COLO829 (cell line): ENCODE measurements at regions not wholly inside any gene's neighbourhood (a gene's known extent, or its start where the extent isn't known, plus 50 kb on each side); places are given as distances from the start of the nearest gene placed in this dataset.
A peak's percentile ranks its signal among the peaks of the same experiment; 100 is the strongest.

ENCODE experiments used
- DNase-seq: peaks from one replicate; pipeline ENCODE4 v3.0.0; 2012; ENCODE audit warnings: low spot score

GRCh38 chr14:87879389-87879788 lies 113.6 kb downstream of the GALC start:
- DNase-seq = no peak

DNA sequence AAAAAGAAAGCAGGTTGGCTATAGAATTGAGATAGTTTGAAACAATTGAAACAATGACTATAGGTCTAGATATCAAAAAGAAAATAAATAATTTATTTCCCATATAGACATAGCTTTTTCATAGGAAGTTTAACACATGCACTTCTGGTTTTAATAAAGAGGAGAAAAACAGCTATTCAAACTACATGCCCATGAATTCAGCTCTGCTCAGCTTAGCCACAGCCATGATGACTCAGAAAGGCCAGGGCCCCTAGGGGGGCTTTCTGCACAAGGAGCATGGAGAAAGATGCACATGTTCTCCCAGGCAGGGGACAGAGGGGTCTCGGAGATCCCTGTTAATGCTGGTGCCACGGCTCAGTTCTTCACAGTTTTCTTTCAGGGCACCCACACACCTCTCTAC lies 114.0 kb downstream of the GALC start:
- no peak for DNase-seq

DNA sequence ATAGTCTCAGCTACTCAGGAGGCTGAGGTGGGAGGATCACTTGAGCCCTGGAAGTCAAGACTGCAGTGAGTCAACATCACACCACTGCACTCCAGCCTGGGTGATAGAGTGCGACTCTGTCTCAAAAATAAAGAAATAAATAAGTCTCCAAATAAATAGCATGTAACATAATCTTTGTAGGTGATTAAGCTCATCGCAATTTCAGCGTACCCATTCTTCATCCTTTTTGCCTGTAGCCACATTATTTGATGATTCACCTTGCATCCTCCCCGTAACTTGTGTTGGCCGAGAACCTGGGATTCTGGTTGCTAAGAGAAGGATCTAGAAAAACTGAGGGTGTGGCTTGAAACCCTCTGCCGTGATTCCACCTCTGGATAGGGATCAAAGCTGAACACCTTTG lies 115.1 kb downstream of the GALC start:
- DNase-seq = no peak

DNA sequence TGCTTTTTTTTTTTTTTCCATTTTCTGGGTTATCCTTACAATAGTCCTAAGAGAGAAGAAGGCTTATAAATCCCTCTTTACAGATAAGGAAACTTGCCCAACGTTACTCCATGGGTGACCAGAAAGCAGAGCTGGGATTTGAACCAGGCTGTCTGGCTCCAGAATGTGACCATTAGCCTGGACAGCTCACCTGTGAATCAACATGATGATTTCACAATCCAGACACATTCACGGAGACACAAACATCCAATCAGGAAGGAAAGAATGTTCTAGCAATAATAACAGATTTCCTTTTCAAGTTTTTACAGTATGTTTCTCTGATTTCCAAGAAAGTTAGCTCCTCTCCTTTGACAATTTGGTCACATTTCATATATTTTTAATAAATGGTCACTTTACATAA lies 118.3 kb downstream of the GALC start:
- no peak for DNase-seq

GRCh38 chr14:87873741-87874140 lies 119.2 kb downstream of the GALC start:
- no peak for DNase-seq

DNA sequence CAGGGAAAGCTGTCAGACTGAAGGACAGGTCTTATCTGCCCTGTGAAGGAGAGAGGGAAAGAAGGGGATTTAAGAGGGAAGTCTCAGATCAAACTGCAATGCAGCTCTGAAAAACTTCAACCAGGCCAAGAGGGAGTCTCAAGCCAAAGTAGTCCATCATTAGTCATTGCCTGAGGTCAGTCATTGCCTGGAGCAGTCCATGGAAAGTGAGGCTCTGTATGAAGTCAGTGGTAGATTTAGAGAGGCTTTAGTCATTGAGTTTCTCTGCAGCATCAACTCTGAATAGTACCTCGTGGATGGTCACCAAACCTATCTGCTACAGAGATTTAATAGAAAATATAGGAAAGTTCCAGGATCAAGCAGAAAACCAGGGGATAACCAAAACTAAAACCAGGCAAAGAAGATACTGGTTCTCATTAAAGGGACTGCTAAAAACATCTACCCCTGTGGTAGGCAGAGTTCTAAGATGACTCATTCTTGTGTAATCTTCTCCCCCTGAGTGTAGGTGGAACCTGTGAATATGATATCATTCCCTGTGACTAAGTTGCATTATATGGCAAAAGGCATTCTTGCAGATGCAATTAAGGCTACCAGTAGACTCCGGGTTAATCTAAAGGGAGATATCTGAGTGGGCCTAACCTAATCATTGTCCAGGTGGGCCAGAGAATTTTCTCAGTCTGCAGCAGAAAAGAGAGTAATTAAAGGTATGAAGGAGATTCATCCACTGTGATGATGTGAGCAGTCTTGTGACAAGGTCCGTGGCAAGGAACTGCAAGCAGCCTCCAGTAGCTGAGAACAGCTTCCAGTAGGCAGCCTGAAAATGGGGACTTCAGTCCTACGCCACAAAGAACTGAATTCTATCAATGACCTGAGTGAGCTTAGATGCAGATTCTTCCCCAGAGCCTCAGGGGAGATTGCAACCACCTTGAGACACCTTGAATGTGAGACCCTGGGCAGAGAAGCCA lies 123.1 kb downstream of the GALC start:
- peak; percentile 54 for DNase-seq

GRCh38 chr14:87868920-87869319 lies 124.1 kb downstream of the GALC start:
- DNase-seq = peak; percentile 56

DNA sequence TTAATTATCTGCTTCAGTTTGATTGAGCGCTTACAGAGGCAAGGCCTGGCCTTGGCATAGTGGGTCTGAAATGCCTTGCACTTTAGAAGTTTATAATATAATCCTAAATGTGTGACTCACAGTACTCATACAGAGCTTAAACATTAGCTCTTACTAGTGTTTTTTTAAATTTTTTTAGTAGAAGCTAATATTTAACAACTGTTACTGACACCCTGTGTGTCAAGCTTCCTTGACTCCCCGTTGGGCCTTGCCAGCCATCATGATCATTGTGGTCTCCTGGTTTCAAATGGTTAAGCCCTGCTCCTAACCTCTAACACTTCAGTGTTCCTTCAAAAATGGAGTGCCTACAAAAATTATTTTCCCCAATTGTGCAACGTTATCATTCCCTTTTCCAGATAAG lies 126.9 kb downstream of the GALC start:
- no peak for DNase-seq

GRCh38 chr14:87864356-87865270 lies 128.4 kb downstream of the GALC start:
- peak; percentile 55 for DNase-seq

GRCh38 chr14:87863047-87863446 lies 129.9 kb downstream of the GALC start:
- no peak for DNase-seq

DNA sequence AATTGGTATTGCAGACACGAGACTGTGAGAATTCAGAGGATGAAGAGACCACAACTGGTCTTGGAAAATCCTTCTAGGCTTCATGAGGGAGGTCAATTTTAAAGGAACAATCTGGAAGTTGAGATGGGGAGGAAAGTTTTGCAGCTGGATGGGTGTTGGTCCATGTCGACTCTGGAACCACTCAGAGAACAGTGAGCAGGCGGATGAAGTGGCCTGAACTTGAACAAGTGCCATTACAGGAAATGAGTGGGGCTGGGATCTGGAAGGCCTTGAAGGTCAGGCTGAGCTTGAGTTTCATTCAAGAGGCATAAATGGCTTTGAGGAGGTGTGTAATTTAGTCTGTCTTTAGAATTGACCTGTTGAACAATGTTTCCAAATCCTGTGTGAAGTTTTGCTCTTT lies 140.9 kb downstream of the GALC start:
- no peak for DNase-seq

DNA sequence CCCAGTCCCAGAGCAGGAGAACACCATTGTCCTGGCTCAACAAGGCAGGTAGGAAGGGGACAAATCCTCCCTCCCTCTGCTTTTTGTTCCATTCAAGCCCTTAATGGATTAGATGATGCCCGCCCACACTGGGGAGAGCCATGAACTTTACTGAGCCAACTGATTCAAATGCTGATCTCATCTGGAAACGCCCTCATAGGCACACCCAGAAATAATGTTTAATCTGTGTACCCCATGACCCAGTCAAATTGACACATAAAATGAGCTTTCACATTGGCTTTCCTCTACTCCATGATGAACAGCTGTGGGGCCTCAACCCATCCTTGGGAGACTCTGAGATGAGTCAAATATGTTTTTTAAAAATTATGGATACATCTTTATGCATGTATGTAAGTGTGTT lies 141.8 kb downstream of the GALC start:
- no peak for DNase-seq

GRCh38 chr14:87847216-87847755 lies 145.7 kb downstream of the GALC start:
- DNase-seq = no peak

GRCh38 chr14:87840906-87841305 lies 152.1 kb downstream of the GALC start:
- DNase-seq = no peak

DNA sequence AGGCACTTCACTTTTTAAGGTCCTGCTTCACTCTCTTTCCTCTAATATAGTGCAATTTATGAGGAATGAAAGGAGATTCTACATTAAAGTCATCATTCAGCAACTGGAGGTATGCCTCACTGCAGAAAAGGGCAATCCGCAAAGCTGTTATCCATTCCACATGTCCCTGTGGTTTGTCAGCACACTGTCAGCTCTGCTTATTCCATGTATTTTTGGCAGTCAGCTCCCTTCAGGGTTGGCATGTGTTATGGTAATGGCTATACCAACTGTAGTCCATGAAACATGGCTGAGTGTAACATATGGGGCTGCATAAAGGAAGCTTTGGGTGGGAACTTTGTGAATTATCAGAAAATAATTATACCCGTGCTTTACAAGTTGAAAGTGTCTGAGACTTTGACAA lies 154.1 kb downstream of the GALC start:
- DNase-seq = no peak

GRCh38 chr14:87837296-87837695 lies 155.7 kb downstream of the GALC start:
- peak; percentile 62 for DNase-seq

DNA sequence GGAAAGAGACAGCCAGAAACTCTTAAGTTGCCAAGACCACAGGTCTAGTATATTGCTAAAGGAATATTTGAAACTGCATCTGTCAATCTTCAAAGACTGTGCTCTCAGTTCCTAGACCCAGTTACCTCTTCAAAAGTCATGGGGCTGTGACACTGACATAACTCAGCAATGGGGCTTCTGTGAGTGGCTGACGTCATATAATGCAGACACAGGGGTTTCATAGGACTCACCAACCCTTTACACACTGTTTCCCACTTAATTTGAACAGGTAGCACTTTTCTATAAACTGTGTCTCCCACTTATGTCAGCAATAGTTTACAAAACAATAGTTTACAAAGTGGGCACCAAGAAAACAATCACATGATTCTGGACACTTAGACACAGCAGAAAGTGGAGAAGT lies 158.4 kb downstream of the GALC start:
- no peak for DNase-seq

GRCh38 chr14:87833026-87833425 lies 160.0 kb downstream of the GALC start:
- DNase-seq = no peak

GRCh38 chr14:87830443-87831096 lies 162.4 kb downstream of the GALC start:
- peak; percentile 16 for DNase-seq

DNA sequence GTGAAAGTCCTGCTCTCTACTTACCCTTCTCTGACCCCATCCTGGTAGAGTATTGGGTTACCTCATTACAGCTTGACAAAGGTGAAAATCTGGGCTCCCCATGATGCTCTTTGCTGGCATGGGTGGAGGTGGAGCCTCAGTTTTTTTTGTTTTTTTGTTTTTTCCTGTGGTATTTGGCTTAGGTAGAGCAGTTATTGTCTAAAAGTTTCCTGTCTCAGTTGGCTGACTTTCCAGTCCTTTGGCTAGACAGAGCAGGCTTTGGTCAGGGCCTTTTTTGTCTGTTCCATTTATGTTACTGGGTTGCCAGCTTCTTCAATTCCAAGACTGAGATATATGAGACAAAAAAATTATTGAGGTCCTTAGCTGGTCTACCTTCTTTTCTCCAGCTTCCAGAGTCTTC lies 163.4 kb downstream of the GALC start:
- DNase-seq = no peak

DNA sequence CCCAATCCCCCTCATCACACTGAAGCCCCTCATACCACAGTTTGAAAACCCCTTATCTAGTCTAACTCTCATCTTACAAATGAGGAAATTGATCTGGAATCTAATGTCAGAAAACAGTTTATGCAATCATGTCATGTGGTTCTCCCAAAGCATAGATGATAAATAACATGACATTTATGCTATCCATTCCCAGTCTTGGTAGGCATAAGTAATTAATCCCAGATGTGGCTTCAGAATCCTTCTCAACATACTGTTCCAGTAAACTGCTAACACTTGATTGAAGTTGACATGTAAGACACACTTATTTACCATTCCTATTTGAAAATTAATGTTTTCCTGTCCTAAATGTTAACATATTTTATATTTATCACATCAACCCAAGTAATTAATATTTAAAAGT lies 168.7 kb downstream of the GALC start:
- no peak for DNase-seq

DNA sequence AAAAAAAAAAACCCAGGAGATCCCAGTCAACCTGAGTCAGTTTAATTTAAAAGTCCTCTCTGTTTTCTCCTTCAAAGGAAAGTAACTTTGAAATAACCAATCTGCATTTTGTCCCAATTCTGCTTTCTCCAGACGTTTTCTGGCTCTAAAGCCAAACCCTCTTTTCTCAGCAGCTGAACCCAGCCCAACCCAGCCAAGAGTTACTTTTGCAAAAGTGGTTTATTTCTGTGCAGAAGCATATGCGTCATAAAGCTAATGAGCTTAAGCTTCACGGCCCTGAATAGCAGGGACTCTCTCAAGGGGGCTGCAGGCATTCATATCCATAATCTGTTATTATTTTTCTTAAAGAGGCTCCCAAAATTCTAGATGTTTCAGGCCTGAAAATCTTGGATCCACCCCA lies 176.6 kb downstream of the GALC start:
- no peak for DNase-seq
